ENCODE measurements at regions not wholly inside any gene's neighbourhood (a gene's known extent, or its start where the extent isn't known, plus 50 kb on each side); places are given as distances from the start of the nearest gene placed in this dataset.
"Not testable (repeated sequence)": the region's sequence is repeated elsewhere in the genome, so short reads cannot be mapped to it uniquely, and the experiment has no call there.

DNA sequence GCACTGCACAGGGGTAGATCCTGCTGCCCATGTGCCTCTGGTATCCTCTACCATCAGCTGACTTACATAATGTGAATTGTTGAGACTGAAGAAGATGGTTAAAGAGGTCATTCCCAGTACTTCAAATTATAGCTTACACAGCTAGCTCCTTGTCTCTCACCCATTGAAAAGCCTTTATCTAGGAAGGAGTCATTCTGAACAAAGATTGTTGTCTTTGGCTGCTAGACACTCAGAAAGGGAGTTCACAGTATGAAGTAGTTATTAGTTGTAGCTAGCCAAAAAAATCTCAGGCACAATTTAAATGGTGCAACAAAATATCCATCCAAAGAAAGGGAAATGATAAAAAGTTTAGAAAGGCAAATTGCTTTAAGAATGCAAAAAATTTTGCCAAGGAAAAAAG is 102.0 kb upstream of the NREP start:
- no peak for DNase-seq

- DNase-seq, result no peak
Observed at GRCh38 chr5:111857623-111858022, 100.6 kb upstream of the NREP start.

GRCh38 chr5:111856876-111857466 is 100.0 kb upstream of the NREP start:
- peak in 1 of 2 experiments; percentile 4 for DNase-seq

DNA sequence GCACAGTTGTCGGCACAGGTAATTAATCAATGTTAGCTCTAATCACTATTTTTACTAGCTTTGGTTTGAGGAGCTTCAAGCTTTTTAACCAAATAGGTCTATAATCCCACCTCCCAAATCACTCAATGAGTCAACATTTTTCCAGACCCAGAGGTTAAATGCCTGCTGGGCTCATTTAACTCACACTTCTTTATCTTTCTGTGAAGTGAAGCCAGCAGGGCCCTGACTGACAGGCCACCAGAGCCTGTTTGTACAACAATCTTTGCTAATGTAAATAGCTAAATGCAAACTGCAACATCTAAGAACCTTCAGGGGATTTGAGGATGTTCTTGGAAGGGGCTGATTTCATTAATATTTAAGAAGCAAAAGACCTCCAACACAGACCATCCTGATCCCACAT is 98.4 kb upstream of the NREP start:
- no peak for DNase-seq

- DNase-seq, result no peak
Observed at GRCh38 chr5:111854186-111854585, 97.2 kb upstream of the NREP start.

GRCh38 chr5:111853748-111854147 is 96.8 kb upstream of the NREP start:
- no peak for DNase-seq

GRCh38 chr5:111851631-111852548 is 94.9 kb upstream of the NREP start:
- DNase-seq, result no peak

GRCh38 chr5:111848476-111848875 is 91.5 kb upstream of the NREP start:
- DNase-seq, result no peak

DNA sequence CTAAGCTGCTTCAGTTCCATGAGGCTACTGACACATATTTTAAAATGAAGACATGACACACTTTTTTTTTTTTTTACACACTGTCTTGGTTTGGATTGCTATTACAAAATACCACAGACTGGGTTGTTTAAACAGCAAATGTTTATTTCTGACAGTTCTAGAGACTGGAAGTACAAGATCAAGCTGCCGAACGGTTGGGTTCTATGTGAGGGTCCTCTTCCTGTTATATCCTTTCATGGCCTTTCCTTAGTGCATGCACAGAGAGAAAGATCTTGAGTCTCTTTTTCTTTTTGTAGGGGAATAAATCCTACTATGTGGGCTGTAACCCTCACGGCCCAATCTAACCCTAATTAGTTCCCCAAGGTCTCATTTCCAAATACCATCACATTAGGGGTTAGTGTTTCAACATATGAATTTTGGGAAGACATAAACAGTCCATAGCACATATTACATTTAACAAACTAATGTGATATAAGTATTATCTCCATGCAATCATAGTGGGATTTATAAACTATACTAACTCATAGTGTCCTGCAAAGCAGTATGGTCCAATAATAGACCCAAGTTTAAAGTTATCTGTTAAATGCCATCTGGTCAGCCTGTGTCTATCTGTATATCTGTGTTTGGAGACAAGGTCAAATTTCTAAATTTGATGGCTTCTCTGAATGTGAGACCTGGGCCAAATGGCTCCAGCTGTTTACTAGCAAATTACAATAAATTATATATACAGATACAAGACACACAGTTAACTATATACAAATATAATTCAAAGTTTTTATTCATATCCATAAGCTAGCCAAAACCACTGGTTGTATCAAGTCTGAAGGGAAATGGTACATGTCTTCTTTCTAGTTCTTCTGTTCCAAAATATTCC is 90.3 kb upstream of the NREP start:
- no peak for DNase-seq

DNA sequence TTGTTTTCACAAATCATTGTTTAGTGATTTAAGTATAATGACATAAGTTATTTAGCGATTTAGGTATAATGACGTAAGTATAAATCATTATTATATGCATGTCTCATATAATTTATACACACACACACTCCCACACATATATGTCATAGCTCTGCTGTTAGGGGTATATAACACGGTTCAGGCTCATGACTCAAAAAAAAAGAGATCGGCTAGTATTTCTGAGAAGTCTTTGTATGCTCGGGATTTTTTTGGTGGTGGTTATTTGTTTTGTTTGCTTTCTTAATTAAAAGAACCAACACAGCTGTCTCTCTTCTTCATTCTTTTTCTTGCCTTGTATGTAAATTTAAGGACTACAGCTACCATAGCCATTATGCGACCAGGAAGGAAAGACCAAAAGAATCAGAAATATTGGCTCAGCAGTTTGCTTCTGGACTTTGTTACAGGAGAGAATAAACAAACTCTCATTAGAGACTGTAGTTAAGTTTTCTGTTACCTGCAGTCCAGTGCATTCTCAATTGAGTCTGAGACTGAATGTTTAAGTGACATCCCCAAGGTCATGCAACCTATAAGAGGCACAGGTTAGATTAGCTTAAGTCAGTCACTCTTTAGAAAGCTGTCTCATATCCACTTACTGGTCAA is 83.2 kb upstream of the NREP start:
- DNase-seq, result no peak

DNA sequence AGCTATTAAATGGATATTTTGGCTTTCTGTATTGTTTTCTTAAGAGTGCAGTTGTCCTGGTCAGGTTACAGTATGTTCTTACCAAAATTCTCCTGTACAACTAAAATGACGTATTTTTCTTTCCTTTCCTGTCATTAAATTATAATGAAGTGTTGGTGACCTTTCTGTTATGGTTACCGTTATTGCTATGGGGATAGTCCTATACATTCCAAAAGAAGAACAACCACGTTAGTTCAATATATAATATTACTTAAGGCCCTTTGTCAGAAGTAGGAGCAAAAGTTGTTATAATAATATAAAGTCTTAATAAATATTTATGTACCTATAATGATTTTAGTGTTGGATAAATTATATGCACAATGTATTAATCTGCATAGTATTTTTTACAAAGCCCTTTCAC is 82.4 kb upstream of the NREP start:
- DNase-seq, result no peak

GRCh38 chr5:111836426-111836825 is 79.4 kb upstream of the NREP start:
- DNase-seq, result no peak

DNA sequence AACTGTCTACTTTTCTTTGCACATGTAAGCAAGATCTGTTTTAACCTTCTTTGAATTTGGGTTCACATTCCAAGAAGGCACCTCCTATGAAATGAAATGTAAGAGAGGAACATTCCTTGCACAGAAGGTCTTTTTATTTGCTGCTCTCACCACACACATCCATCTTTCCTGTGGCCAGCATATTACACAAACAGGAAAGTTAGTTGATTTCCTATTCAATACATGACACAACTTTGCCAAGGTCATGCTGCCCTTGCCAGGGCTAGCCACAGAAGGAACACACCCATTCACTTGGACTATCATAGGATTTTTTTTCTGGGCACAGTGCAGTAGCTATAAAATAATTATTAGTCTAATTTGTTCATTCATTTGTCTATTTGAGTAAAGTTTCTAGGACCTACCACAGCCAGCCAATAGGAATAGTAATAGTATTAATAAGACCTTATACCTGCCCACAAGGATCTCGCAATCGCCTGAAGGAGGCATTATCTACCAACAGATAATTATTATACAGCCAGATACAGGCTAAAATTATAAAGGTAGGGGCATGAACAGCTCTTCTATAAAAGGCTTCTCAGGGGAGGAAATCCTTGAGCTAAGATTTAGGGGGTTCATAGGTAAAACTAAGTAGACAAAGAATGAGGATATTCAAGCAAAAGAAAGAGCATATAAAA is 78.1 kb upstream of the NREP start:
- DNase-seq, result no peak

DNA sequence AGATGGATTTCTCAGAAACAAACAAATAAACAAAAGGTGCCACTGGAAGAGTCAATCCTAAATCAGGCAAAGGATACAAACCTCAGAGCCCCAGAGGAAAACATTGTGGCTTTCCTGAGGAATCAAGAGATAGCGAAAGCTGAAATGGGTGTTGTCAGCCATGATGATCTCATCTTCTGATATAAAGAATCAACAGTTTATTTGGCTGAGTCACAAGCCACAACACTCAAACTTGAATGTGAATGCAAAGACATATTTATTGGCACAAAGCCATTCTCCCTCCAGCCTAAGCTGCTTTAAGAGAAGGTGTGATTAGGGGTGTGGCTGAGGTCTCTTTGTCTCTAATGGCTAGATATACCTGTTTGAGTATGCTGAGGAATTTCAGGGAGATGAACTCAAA is 73.3 kb upstream of the NREP start:
- DNase-seq, result no peak

DNA sequence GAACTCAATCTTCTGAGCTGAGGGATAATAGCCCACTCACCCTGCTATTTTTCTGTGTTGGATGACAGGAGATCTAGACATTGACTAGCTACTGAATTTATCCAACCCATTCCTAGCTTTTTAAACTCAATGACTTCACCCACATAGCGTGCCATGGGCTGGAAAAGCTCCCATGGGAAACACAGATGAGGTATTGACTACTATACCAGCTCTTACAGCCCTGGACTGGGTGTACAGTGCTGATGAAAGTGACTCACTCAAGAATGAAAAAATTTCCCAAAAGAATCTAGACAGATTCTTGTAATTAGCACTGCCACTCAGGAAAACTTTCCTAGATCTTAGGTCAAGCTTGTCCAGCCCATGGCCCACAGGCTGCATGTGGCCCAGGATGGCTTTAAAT is 72.7 kb upstream of the NREP start:
- DNase-seq, result no peak

GRCh38 chr5:111826064-111826463 is 69.1 kb upstream of the NREP start:
- DNase-seq, result no peak

GRCh38 chr5:111820072-111820471 is 63.1 kb upstream of the NREP start:
- no peak for DNase-seq

- not testable (repeated sequence) for DNase-seq
Observed at GRCh38 chr5:111819028-111819427, 62.0 kb upstream of the NREP start.

- no peak for DNase-seq
Observed at GRCh38 chr5:111813537-111813936, 56.5 kb upstream of the NREP start.

DNA sequence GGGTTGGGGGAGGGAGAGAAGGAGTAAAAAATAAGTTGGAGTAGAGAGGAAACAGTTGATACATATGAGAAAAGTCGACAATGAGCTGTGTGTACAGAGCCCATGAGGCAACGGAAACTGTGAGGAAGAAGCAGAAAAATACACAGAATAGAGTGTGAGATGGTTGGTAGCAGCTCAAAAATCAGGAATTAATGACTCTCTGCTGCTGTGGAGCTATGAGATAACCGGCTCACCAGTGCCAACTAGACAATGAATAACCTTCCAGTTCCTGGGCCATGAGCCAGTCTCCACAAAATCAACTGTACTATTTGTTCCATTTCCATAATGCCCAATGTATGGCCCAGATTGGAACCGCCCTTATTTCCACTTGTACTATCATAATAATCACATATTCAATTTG is 53.1 kb upstream of the NREP start:
- no peak for DNase-seq

Data from cerebellar nuclear complex (tissue), 1 donor.